Skeletal muscle cell (primary cell): ENCODE measurements at regions not wholly inside any gene's neighbourhood (a gene's known extent, or its start where the extent isn't known, plus 50 kb on each side); places are given as distances from the start of the nearest gene placed in this dataset.

ENCODE experiments used
- DNase-seq: peaks from one replicate; pipeline ENCODE4 v3.0.0-alpha.2; 2010; ENCODE audit warnings: low read depth
- H3K4me3 ChIP-seq: 2 replicates; pipeline ENCODE4 v1.5.1; 2011; ENCODE audit warnings: low read depth, mild to moderate bottlenecking, control low read depth, low read length, moderate library complexity

- no peak overlapping the region for H3K4me3 ChIP-seq
- no peak for DNase-seq
Observed at GRCh38 chr10:10101106-10101505, 916.6 kb upstream of the CELF2 start.

- DNase-seq, result no peak
- no peak overlapping the region for H3K4me3 ChIP-seq
Observed at GRCh38 chr10:10110844-10111490, 906.7 kb upstream of the CELF2 start.

GRCh38 chr10:10118131-10118530, 899.5 kb upstream of the CELF2 start:
- DNase-seq, result no peak
- no peak overlapping the region for H3K4me3 ChIP-seq

GRCh38 chr10:10120671-10121070, 897.0 kb upstream of the CELF2 start:
- H3K4me3 ChIP-seq, result no peak overlapping the region
- no peak for DNase-seq

GRCh38 chr10:10125676-10126075, 892.0 kb upstream of the CELF2 start:
- no peak for DNase-seq
- no peak overlapping the region for H3K4me3 ChIP-seq

- no peak overlapping the region for H3K4me3 ChIP-seq
- DNase-seq, result no peak
Observed at GRCh38 chr10:10126218-10126617, 891.5 kb upstream of the CELF2 start.

- no peak for DNase-seq
- H3K4me3 ChIP-seq, result no peak overlapping the region
Observed at GRCh38 chr10:10128387-10128786, 889.3 kb upstream of the CELF2 start.

GRCh38 chr10:10130686-10131085, 887.0 kb upstream of the CELF2 start:
- H3K4me3 ChIP-seq, result no peak overlapping the region
- DNase-seq, result no peak

GRCh38 chr10:10132009-10132408, 885.7 kb upstream of the CELF2 start:
- no peak for DNase-seq
- H3K4me3 ChIP-seq, result no peak overlapping the region

- H3K4me3 ChIP-seq, result no peak overlapping the region
- no peak for DNase-seq
Observed at GRCh38 chr10:10133281-10133680, 884.4 kb upstream of the CELF2 start.

- H3K4me3 ChIP-seq, result no peak overlapping the region
- DNase-seq, result no peak
Observed at GRCh38 chr10:10138685-10139084, 879.0 kb upstream of the CELF2 start.

GRCh38 chr10:10141782-10142382, 875.8 kb upstream of the CELF2 start:
- H3K4me3 ChIP-seq, result no peak overlapping the region
- no peak for DNase-seq

- H3K4me3 ChIP-seq, result no peak overlapping the region
Observed at GRCh38 chr10:10146604-10147003, 871.1 kb upstream of the CELF2 start.

GRCh38 chr10:10149899-10150298, 867.8 kb upstream of the CELF2 start:
- DNase-seq, result no peak
- no peak overlapping the region for H3K4me3 ChIP-seq

More at GRCh38 chr10:10146604-10147003, 871.1 kb upstream of the CELF2 start:
- DNase-seq, result no peak

GRCh38 chr10:10156917-10157600, 860.6 kb upstream of the CELF2 start:
- H3K4me3 ChIP-seq, result no peak overlapping the region
- no peak for DNase-seq

- DNase-seq, result no peak
Observed at GRCh38 chr10:10160821-10161312, 856.8 kb upstream of the CELF2 start.

GRCh38 chr10:10164848-10165247, 852.8 kb upstream of the CELF2 start:
- no peak overlapping the region for H3K4me3 ChIP-seq
- no peak for DNase-seq

More at GRCh38 chr10:10160821-10161312, 856.8 kb upstream of the CELF2 start:
- no peak overlapping the region for H3K4me3 ChIP-seq

GRCh38 chr10:10165415-10165814, 852.3 kb upstream of the CELF2 start:
- no peak overlapping the region for H3K4me3 ChIP-seq
- no peak for DNase-seq

- H3K4me3 ChIP-seq, result no peak overlapping the region
- DNase-seq, result no peak
Observed at GRCh38 chr10:10178476-10178875, 839.2 kb upstream of the CELF2 start.

GRCh38 chr10:10193848-10194247, 823.8 kb upstream of the CELF2 start:
- DNase-seq, result no peak
- no peak overlapping the region for H3K4me3 ChIP-seq

- no peak for DNase-seq
- H3K4me3 ChIP-seq, result no peak overlapping the region
Observed at GRCh38 chr10:10196701-10197100, 821.0 kb upstream of the CELF2 start.
